ENCODE measurements at regions not wholly inside any gene's neighbourhood (a gene's known extent, or its start where the extent isn't known, plus 50 kb on each side); places are given as distances from the start of the nearest gene placed in this dataset.

GRCh38 chr9:79939819-79940218, 368.1 kb downstream of the TLE4 start:
- no peak overlapping the region for H2BK120ac ChIP-seq (replicated peaks; ENCODE audit: low read depth, low read length)
- H3K23me2 ChIP-seq (ENCODE audit: low read depth, low read length) = no peaks in the 10 kb centered on the region
- no peak overlapping the region for H2BK5ac ChIP-seq (ENCODE audit: low read depth, low read length)
- no peak overlapping the region for H2BK20ac ChIP-seq (ENCODE audit: low read length)
- H3K79me1 ChIP-seq (ENCODE audit: low read depth, low read length) = no peaks in the 10 kb centered on the region
- H2BK15ac ChIP-seq (ENCODE audit: low read length) = no peak overlapping the region
- TF ChIP-seq CEBPB (IDR thresholded peaks at IDR 0.05; ENCODE audit: low read depth, low read length) (no peak), TEAD4 (IDR thresholded peaks at IDR 0.05; ENCODE audit: low read depth, low read length) (no peak)
- H4K20me1 ChIP-seq (replicated peaks in 1 of 2; ENCODE audit: control insufficient read depth in 1 of 2, insufficient read depth in 2 of 2, low read length in 2 of 2) = no peaks in the 10 kb centered on the region
- H4K91ac ChIP-seq (replicated peaks; ENCODE audit: insufficient read length, low read length) = no peak overlapping the region
- DNase-seq (ENCODE audit: low read depth in 1 of 2, low spot score in 2 of 2) (no peak), FAIRE-seq (no peak)
- no peaks in the 10 kb centered on the region for H3K36me3 ChIP-seq (ENCODE audit: control insufficient read depth in 2 of 4, insufficient read depth in 4 of 4, low read length in 3 of 4)
- ChIA-PET POLR2A (ENCODE audit: partially characterized antibody) (no interaction called here), CTCF (ENCODE audit: partially characterized antibody) (interaction anchor here (0.7 kb wide), 1 partner anchor 37 kb away, joined by 3 read pairs; no protein-coding TSS in a partner anchor)
- no peak overlapping the region for H2AFZ ChIP-seq (ENCODE audit: low read length)
- no peak overlapping the region for H3K23ac ChIP-seq (ENCODE audit: insufficient read length)
- H3K4me2 ChIP-seq (ENCODE audit: insufficient read depth in 1 of 2, low read depth in 2 of 2, low read length in 2 of 2) = no peak overlapping the region
- H3K4me1 ChIP-seq (replicated peaks in 1 of 4; ENCODE audit: control insufficient read depth in 3 of 4, insufficient read depth in 4 of 4, low read length in 3 of 4) = no peaks in the 10 kb centered on the region
- H3K27ac ChIP-seq (ENCODE audit: low read depth, low read length) = no peak overlapping the region
- no peak overlapping the region for H3K9ac ChIP-seq (replicated peaks in 1 of 4; ENCODE audit: extremely low read depth in 1 of 4, low read depth in 3 of 4, low read length in 3 of 4)
- no peak overlapping the region for H4K8ac ChIP-seq (ENCODE audit: extremely low read depth, insufficient read depth, low read length)
- H3K56ac ChIP-seq (replicated peaks; ENCODE audit: insufficient read length, low read depth, low read length) = no peak overlapping the region
- H2AK5ac ChIP-seq (ENCODE audit: low read depth, low read length) = no peak overlapping the region
- no peak overlapping the region for H3K4me3 ChIP-seq (ENCODE audit: extremely low read depth in 1 of 4, insufficient read depth in 2 of 4, low read depth in 3 of 4, low read length in 4 of 4)
- no peaks in the 10 kb centered on the region for H3K79me2 ChIP-seq (ENCODE audit: control insufficient read depth in 1 of 2, insufficient read depth in 2 of 2, low read length in 2 of 2)
- no peak overlapping the region for H2BK12ac ChIP-seq (ENCODE audit: low read depth, low read length)
- no peak overlapping the region for H3K18ac ChIP-seq (ENCODE audit: extremely low read depth, low read length)
- no peak overlapping the region for H3K4ac ChIP-seq (replicated peaks; ENCODE audit: insufficient read length, low read depth, low read length)
- H3K27me3 ChIP-seq (replicated peaks in 1 of 4; ENCODE audit: control insufficient read depth in 3 of 4, extremely low read depth in 1 of 4, insufficient read depth in 3 of 4, low read length in 3 of 4) = no peaks in the 10 kb centered on the region
- 94% methylated on average over 5 of the region's 5 CpGs; no CpG with 5 or more reads in 1 of the 2 experiments for WGBS, 2 experiments (ENCODE audit: extremely low coverage in 1 of 2, insufficient coverage in 1 of 2, insufficient read length in 1 of 2, insufficient replicate concordance in 2 of 2, low coverage in 1 of 2, low lambda C conversion rate in 2 of 2, missing lambda C conversion rate in 1 of 2)
- H3K9me3 ChIP-seq (ENCODE audit: insufficient read depth in 2 of 2, low read depth in 1 of 2, low read length in 1 of 2) = no peaks in the 10 kb centered on the region
- H4K5ac ChIP-seq (ENCODE audit: insufficient read length, low read depth, low read length) = no peak overlapping the region
- no peak overlapping the region for H3K14ac ChIP-seq (ENCODE audit: insufficient read length)
